HL-60 (cell line): ENCODE measurements at regions not wholly inside any gene's neighbourhood (a gene's known extent, or its start where the extent isn't known, plus 50 kb on each side); places are given as distances from the start of the nearest gene placed in this dataset.

Source experiments
- CTCF ChIP-seq: IDR thresholded peaks from one replicate; pipeline ENCODE4 v1.5.1; 2011; ENCODE audit warnings: low read length, control low read depth, inconsistent platforms; ENCODE audit not compliant: insufficient read depth
- GABPA ChIP-seq: IDR thresholded peaks from 2 replicates; pipeline ENCODE4 v1.6.1; 2012; ENCODE audit warnings: low read depth
- POLR2AphosphoS5 ChIP-seq: IDR thresholded peaks from 2 replicates; pipeline ENCODE4 v1.6.1; 2012; ENCODE audit warnings: low read depth
- REST ChIP-seq: IDR thresholded peaks from 2 replicates; pipeline ENCODE4 v1.6.1; 2012; ENCODE audit warnings: low read depth; ENCODE audit not compliant: insufficient replicate concordance
- SPI1 ChIP-seq: IDR thresholded peaks from 2 replicates; pipeline ENCODE4 v1.6.1; 2012; ENCODE audit warnings: low read depth, mild to moderate bottlenecking, borderline replicate concordance

GRCh38 chr13:73820688-73821087, 313.5 kb downstream of the KLF12 start:
- TF ChIP-seq CTCF (no peak), SPI1 (no peak), GABPA (no peak), REST (no peak), POLR2AphosphoS5 (no peak)
